Common myeloid progenitor, CD34-positive (primary cell): ENCODE measurements at regions not wholly inside any gene's neighbourhood (a gene's known extent, or its start where the extent isn't known, plus 50 kb on each side); places are given as distances from the start of the nearest gene placed in this dataset.

Experiments used
- CTCF ChIA-PET: fragments of 350-600 bp; sonication (Branson Sonifier 250); formaldehyde crosslinking; loops from one replicate; lab custom pipeline; 2021; ENCODE audit warnings: antibody characterized with exemption; lab: Charles Lee
- POLR2A ChIA-PET: fragments of 350-600 bp; sonication (Branson Sonifier 250); formaldehyde crosslinking; loops from one replicate; lab custom pipeline; 2021; ENCODE audit warnings: antibody characterized with exemption; lab: Charles Lee
- DNase-seq, 3 donors: peaks; one replicate each; pipeline versions ENCODE4 v3.0.0 to v3.0.0-alpha.2; 2013
- H3K27ac ChIP-seq, 2 experiments: 1 replicate in 1 of 2; 2 replicates in 1 of 2; pipeline ENCODE4 v1.7.0; 2013; ENCODE audit warnings: inconsistent platforms in 2 of 2, low read length in 2 of 2, mild to moderate bottlenecking in 2 of 2, low read depth in 1 of 2, moderate library complexity in 1 of 2; ENCODE audit not compliant: severe bottlenecking in 2 of 2, insufficient read depth in 1 of 2, poor library complexity in 1 of 2
- H3K27me3 ChIP-seq, 5 experiments: replicated peaks in 2 of 5; 1 replicate in 3 of 5; 2 replicates in 2 of 5; pipeline versions ENCODE4 v1.6.1 to v1.7.0; 2013; ENCODE audit warnings: low read length in 4 of 5, mild to moderate bottlenecking in 2 of 5, moderate library complexity in 2 of 5, inconsistent platforms in 1 of 5; ENCODE audit not compliant: insufficient read depth in 5 of 5, control insufficient read depth in 4 of 5
- H3K36me3 ChIP-seq, 4 experiments: 1 replicate in 2 of 4; 2 replicates in 2 of 4; pipeline versions ENCODE4 v1.6.1 to v1.7.0; 2013; ENCODE audit warnings: low read length in 3 of 4, control low read depth in 1 of 4, mild to moderate bottlenecking in 1 of 4; ENCODE audit not compliant: control insufficient read depth in 4 of 4, insufficient read depth in 4 of 4
- H3K4me1 ChIP-seq, 4 experiments: 1 replicate in 3 of 4; 2 replicates in 1 of 4; pipeline versions ENCODE4 v1.6.1 to v1.7.1; 2013; ENCODE audit warnings: low read length in 3 of 4, mild to moderate bottlenecking in 3 of 4, control low read depth in 1 of 4, inconsistent platforms in 1 of 4, moderate library complexity in 1 of 4; ENCODE audit not compliant: control insufficient read depth in 4 of 4, insufficient read depth in 4 of 4; ENCODE audit errors: control extremely low read depth in 1 of 4
- H3K4me3 ChIP-seq, 7 experiments: 1 replicate in 4 of 7; 2 replicates in 3 of 7; pipeline versions ENCODE4 v1.5.1 to v1.7.0; 2013; ENCODE audit warnings: mild to moderate bottlenecking in 7 of 7, low read length in 6 of 7, moderate library complexity in 6 of 7, inconsistent platforms in 2 of 7, low read depth in 2 of 7, control low read depth in 1 of 7; ENCODE audit not compliant: insufficient read depth in 4 of 7, control insufficient read depth in 1 of 7; ENCODE audit errors: extremely low read depth in 1 of 7
- H3K9me3 ChIP-seq, 5 experiments: 1 replicate in 4 of 5; 2 replicates in 1 of 5; pipeline versions ENCODE4 v1.6.1 to v1.7.1; 2013; ENCODE audit warnings: low read length in 4 of 5, mild to moderate bottlenecking in 2 of 5, inconsistent platforms in 1 of 5, low read depth in 1 of 5, moderate library complexity in 1 of 5; ENCODE audit not compliant: control insufficient read depth in 4 of 5, insufficient read depth in 2 of 5; ENCODE audit errors: control extremely low read depth in 1 of 5
- WGBS: methylation state at CpG from one replicate; pipeline ENCODE4 v1.1.5; 2013; ENCODE audit not compliant: insufficient coverage; 5-methylcytosine and 5-hydroxymethylcytosine counted together

DNA sequence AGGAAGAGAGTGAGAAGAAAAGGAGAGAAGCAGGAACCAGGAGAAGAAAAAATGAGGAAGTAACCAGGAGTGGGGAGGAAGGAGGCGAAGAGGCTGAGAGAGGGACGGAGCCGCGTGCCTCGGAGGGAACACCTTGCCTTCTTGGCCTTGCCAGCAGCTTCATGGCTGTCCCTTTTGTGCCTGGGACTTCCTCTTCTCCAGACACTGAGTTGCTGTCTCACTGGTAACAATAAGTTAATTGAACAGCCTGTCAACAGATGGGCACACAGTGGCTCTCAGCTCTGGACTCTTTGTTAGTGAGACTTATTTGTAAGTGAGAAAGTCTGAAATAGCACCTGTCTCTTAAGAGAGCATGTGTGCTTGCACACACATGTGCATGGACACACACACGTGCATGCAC, 83.2 kb downstream of the GATA3 start:
- H3K27me3 ChIP-seq, result peaks cover 0 to 14% (median 0%) of the 10 kb centered on the region in 5 experiments
- H3K36me3 ChIP-seq, result no peaks in the 10 kb centered on the region
- H3K27ac ChIP-seq, result no peak overlapping the region
- CTCF ChIA-PET, result interaction anchor here (1.7 kb wide), 1 partner anchor 79 kb away, joined by 4 read pairs; no protein-coding TSS in a partner anchor
- DNase-seq, result peak; percentile 45 to 90 (median 84)
- H3K9me3 ChIP-seq, result no peaks in the 10 kb centered on the region
- 0% methylated on average over 3 of the region's 6 CpGs for WGBS
- peaks cover 10 to 33% (median 25%) of the 10 kb centered on the region in 4 experiments for H3K4me1 ChIP-seq
- H3K4me3 ChIP-seq, result peak overlapping the region in 2 of 7 experiments; percentile 39 to 51
- POLR2A ChIA-PET, result no interaction called here

DNA sequence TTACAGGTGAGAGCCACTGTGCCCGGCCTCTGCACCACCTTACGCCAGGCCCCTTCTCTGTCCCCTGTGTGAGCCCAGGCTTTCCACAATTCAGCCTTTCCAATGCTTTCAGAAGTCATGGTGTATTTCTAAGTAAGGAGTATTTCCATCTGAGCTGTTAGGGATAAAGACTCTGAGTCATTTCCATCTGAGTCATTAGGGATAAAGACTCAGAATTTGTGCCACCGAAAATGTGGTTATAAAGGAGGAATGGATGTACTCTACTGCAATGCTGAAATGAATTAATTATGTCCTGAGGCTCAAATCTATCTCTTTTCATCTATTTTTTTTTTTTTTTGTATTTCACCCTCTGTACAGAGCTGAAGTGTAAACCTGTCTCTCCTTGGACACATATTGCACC, 84.0 kb downstream of the GATA3 start:
- Histone ChIP-seq H3K27me3 (peaks cover 0 to 12% (median 0%) of the 10 kb centered on the region in 5 experiments), H3K9me3 (no peaks in the 10 kb centered on the region), H3K4me3 (no peak overlapping the region), H3K4me1 (peaks cover 3 to 26% (median 17%) of the 10 kb centered on the region in 4 experiments), H3K36me3 (no peaks in the 10 kb centered on the region), H3K27ac (no peak overlapping the region)
- WGBS, result no CpG with 5 or more reads among the region's 3 CpGs
- CTCF ChIA-PET, result interaction anchor here (1.6 kb wide), 1 partner anchor 10 kb away, joined by 6 read pairs; no protein-coding TSS in a partner anchor
- DNase-seq, result peak in 1 of 3 donors; percentile 18
- POLR2A ChIA-PET, result no interaction called here

DNA sequence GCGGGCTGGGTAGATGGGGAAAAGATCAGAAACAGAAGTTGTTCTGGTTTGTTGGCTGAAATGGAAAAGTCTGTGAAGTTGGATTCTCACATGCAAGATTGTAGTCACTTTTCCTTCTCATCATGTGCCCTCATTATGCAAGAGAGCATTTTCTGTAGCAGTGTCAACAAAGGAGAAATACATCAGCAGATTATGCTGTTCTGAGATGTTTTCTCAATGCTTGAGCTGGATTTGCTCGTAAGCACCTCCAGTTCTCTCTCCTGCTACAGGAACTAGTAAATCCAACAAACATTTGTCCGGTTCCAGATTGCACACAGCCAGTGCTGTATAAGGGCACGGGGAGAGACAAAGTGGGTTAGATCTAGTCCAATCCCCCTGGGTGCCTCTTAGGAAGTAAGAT, 90.0 kb downstream of the GATA3 start:
- CTCF ChIA-PET, result no interaction called here
- H3K4me1 ChIP-seq, result no peaks in the 10 kb centered on the region
- no peak for DNase-seq
- POLR2A ChIA-PET, result interaction anchor here (0.8 kb wide), 1 partner anchor 294 kb away, joined by 3 read pairs; no protein-coding TSS in a partner anchor
- H3K27me3 ChIP-seq, result no peaks in the 10 kb centered on the region
- H3K36me3 ChIP-seq, result no peaks in the 10 kb centered on the region
- H3K4me3 ChIP-seq, result no peak overlapping the region
- H3K27ac ChIP-seq, result no peak overlapping the region
- no peaks in the 10 kb centered on the region for H3K9me3 ChIP-seq
- 89% methylated on average over 3 of the region's 4 CpGs for WGBS

DNA sequence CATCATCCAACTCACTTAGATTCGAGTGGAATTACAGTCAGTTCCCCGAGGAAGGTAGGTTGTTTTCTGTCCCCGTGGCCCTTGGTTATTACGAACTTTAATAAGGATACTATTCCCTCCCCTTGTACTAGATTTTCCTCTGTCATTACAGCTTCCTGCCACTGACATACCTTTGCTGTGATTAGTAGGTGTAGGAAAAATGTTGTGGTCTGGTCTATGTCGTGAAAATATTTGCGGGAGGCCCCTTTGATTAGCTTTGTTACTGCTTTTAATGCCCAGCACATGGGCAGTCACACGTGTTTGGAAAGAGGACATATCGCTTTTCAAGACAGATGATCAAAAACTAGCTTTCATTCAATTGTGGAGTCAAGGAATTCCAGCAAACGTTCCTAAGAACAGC, 92.2 kb downstream of the GATA3 start:
- Histone ChIP-seq H3K9me3 (no peaks in the 10 kb centered on the region), H3K36me3 (no peaks in the 10 kb centered on the region), H3K27me3 (no peaks in the 10 kb centered on the region), H3K4me1 (no peaks in the 10 kb centered on the region), H3K27ac (no peak overlapping the region), H3K4me3 (no peak overlapping the region)
- POLR2A ChIA-PET, result no interaction called here
- CTCF ChIA-PET, result no interaction called here
- no peak for DNase-seq
- 76% methylated on average over 5 of the region's 9 CpGs for WGBS

DNA sequence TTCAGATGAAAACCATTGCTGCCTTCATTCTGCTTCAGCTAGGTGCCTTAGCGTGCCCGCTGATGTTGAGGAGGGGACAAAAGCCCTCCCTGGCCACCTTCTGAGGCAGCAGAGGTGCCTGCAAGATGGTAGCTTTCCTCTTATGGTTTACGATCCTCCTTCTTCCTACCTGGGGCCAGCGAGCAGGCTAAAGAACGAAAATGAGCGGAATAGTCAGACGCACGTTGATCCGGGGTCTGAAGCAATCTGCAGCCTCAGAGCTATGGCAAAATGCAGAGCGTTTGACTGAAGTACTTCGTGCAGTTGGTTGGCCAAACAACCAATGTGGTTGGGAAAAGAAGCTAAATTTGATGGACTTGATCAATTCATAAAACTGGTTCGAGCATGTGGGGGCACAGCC, 95.5 kb downstream of the GATA3 start:
- Histone ChIP-seq H3K36me3 (no peaks in the 10 kb centered on the region), H3K4me3 (no peak overlapping the region), H3K9me3 (no peaks in the 10 kb centered on the region), H3K27ac (no peak overlapping the region), H3K4me1 (no peaks in the 10 kb centered on the region), H3K27me3 (no peaks in the 10 kb centered on the region)
- POLR2A ChIA-PET, result no interaction called here
- WGBS, result 100% methylated on average over 6 of the region's 12 CpGs
- CTCF ChIA-PET, result no interaction called here
- no peak for DNase-seq

DNA sequence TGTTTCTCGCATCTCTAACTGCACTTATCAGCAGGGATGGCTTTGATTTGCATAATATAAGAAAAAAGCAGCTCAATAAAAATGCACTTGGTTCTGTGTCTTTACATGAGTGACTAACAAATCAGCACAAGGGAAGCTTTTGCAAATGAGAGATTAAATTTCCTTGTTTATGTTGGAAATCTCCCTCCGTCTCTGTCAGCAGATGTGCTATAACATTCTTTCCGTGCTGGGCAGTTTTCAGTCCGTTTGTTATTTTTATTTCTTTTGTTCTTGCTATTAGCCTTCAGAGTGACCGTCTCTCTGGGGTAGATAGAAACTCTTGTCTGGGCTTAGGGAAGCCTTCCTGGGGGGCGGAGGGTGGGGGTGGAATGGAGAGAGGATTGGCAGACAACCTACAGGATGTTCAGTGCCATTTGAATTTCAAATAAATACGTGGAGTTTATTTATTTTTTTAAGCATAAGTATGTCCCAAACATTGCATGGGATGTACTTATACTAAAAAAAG, 96.0 kb downstream of the GATA3 start:
- CTCF ChIA-PET, result no interaction called here

DNA sequence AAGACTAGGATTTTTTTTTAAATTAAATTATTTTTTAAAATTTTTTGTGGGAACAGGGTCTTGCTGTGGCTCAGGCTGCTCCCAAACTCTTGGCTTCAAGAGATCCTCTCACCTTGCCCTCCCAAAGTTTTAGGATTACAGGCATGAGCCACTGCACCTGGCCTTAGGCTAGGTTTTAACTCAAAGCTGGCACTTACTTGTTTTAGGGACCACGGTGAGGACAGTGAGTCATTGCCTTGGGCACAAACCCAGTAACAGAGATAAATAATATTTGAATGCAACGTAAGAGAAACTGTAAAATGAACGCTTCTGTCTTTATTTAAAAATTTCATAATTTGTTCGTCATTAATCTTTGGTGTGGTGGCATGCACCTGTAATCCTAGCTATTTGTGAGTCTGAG, 96.6 kb downstream of the GATA3 start:
- H3K4me3 ChIP-seq, result no peak overlapping the region
- DNase-seq, result no peak
- H3K4me1 ChIP-seq, result no peaks in the 10 kb centered on the region
- 100% methylated on average over 2 of the region's 4 CpGs for WGBS
- no peaks in the 10 kb centered on the region for H3K36me3 ChIP-seq
- no peak overlapping the region for H3K27ac ChIP-seq
- POLR2A ChIA-PET, result no interaction called here
- H3K27me3 ChIP-seq, result no peaks in the 10 kb centered on the region
- H3K9me3 ChIP-seq, result no peaks in the 10 kb centered on the region
- CTCF ChIA-PET, result no interaction called here

More for the DNA sequence above, 96.0 kb downstream of the GATA3 start:
- WGBS, result 100% methylated on average over 3 of the region's 7 CpGs
- H3K9me3 ChIP-seq, result no peaks in the 10 kb centered on the region
- DNase-seq, result no peak
- POLR2A ChIA-PET, result no interaction called here
- H3K4me1 ChIP-seq, result no peaks in the 10 kb centered on the region
- H3K27ac ChIP-seq, result no peak overlapping the region
- no peak overlapping the region for H3K4me3 ChIP-seq
- H3K27me3 ChIP-seq, result no peaks in the 10 kb centered on the region
- no peaks in the 10 kb centered on the region for H3K36me3 ChIP-seq
